IMR-90 (cell line): ENCODE measurements at regions not wholly inside any gene's neighbourhood (a gene's known extent, or its start where the extent isn't known, plus 50 kb on each side); places are given as distances from the start of the nearest gene placed in this dataset.

Source experiments
- ATAC-seq: fragments of 200-7000 bp; cut with Tn5 transposase; 2 replicates; pipeline ENCODE4 v1.9.1; 2020; ENCODE audit warnings: low read depth, mild to moderate bottlenecking, moderate library complexity
- BruUV-seq: library from RNA; stranded (reverse); fragments of 400-500 nt; replicated peaks from 2 replicates; lab custom pipeline; 2021; lab: Mats Ljungman, UMichigan
- CTCF ChIA-PET: fragments of 300-600 bp; formaldehyde crosslinking; extraction: SDS; loops from one replicate; lab custom pipeline; 2021; ENCODE audit warnings: antibody characterized with exemption; lab: Yijun Ruan, JAX
- POLR2A ChIA-PET: fragments of 300-600 bp; sonication (Branson Sonifier 250); formaldehyde crosslinking; loops from one replicate; lab custom pipeline; 2022; ENCODE audit warnings: antibody characterized with exemption; ENCODE audit not compliant: unreplicated experiment; lab: Charles Lee
- DNase-seq: peaks from one replicate; pipeline ENCODE4 v3.0.0; 2013
- H2AFZ ChIP-seq: replicated peaks from 2 replicates; pipeline ENCODE3; 2013; ENCODE audit warnings: low read length, mild to moderate bottlenecking; ENCODE audit not compliant: poor library complexity
- H2AK5ac ChIP-seq: 2 replicates; pipeline ENCODE4 v1.6.1; 2013; ENCODE audit warnings: low read depth, low read length, inconsistent platforms
- H2AK9ac ChIP-seq: replicated peaks from 2 replicates; pipeline ENCODE3; 2013; ENCODE audit warnings: mild to moderate bottlenecking, low read depth, low read length, moderate library complexity; ENCODE audit not compliant: poor library complexity
- H2BK120ac ChIP-seq: 2 replicates; pipeline ENCODE4 v1.6.1; 2013; ENCODE audit warnings: low read depth, low read length, inconsistent platforms
- H2BK15ac ChIP-seq: 3 replicates; pipeline ENCODE4 v1.6.1; 2013; ENCODE audit warnings: low read depth, low read length, inconsistent platforms
- H2BK20ac ChIP-seq: 2 replicates; pipeline ENCODE4 v1.6.1; 2013; ENCODE audit warnings: low read depth, mild to moderate bottlenecking, inconsistent platforms, low read length, moderate library complexity
- H2BK5ac ChIP-seq: 2 replicates; pipeline ENCODE4 v1.6.1; 2013; ENCODE audit warnings: mild to moderate bottlenecking, low read depth, low read length, inconsistent platforms; ENCODE audit not compliant: poor library complexity, severe bottlenecking
- H3K14ac ChIP-seq: replicated peaks from 2 replicates; pipeline ENCODE4 v1.6.1; 2013; ENCODE audit warnings: low read depth, low read length, inconsistent platforms
- H3K18ac ChIP-seq: 2 replicates; pipeline ENCODE4 v1.6.1; 2013; ENCODE audit warnings: low read depth, low read length, control low read depth
- H3K23ac ChIP-seq: 2 replicates; pipeline ENCODE4 v1.6.1; 2013; ENCODE audit warnings: low read depth, low read length, inconsistent platforms
- H3K27ac ChIP-seq: 2 replicates; pipeline ENCODE4 v1.5.1; 2013; ENCODE audit warnings: mild to moderate bottlenecking, control low read depth, low read length; ENCODE audit not compliant: insufficient read depth
- H3K27me3 ChIP-seq: 2 replicates; pipeline ENCODE4 v1.6.1; 2013; ENCODE audit warnings: low read length; ENCODE audit not compliant: control insufficient read depth, insufficient read depth
- H3K36me3 ChIP-seq: 2 replicates; pipeline ENCODE4 v1.6.1; 2013; ENCODE audit warnings: low read length, mixed read lengths; ENCODE audit not compliant: control insufficient read depth, insufficient read depth
- H3K4ac ChIP-seq: 2 replicates; pipeline ENCODE4 v1.6.1; 2013; ENCODE audit warnings: low read depth, low read length, inconsistent platforms
- H3K4me1 ChIP-seq: 2 replicates; pipeline ENCODE4 v1.6.1; 2013; ENCODE audit warnings: low read length, mixed read lengths; ENCODE audit not compliant: control insufficient read depth, insufficient read depth
- H3K4me2 ChIP-seq: 2 replicates; pipeline ENCODE4 v1.6.1; 2013; ENCODE audit warnings: low read depth, mild to moderate bottlenecking, control low read depth, low read length, moderate library complexity
- H3K4me3 ChIP-seq: 2 replicates; pipeline ENCODE4 v1.5.1; 2013; ENCODE audit warnings: low read depth, mild to moderate bottlenecking, control low read depth, low read length, moderate library complexity; ENCODE audit not compliant: insufficient read depth
- H3K56ac ChIP-seq: 2 replicates; pipeline ENCODE4 v1.6.1; 2013; ENCODE audit warnings: low read length, inconsistent platforms; ENCODE audit not compliant: insufficient read depth; ENCODE audit errors: extremely low read depth
- H3K79me1 ChIP-seq, 2 experiments: 2 replicates each; pipeline ENCODE4 v1.6.1; 2013; ENCODE audit warnings: low read length in 2 of 2, inconsistent platforms in 1 of 2, low read depth in 1 of 2
- H3K9ac ChIP-seq: 2 replicates; pipeline ENCODE4 v1.6.1; 2013; ENCODE audit warnings: low read depth, low read length, control low read depth
- H3K9me1 ChIP-seq: 2 replicates; pipeline ENCODE4 v1.6.1; 2013; ENCODE audit warnings: low read length, inconsistent platforms; ENCODE audit not compliant: insufficient read depth
- H3K9me3 ChIP-seq: 2 replicates; pipeline ENCODE4 v1.6.1; 2013; ENCODE audit warnings: low read length; ENCODE audit not compliant: control insufficient read depth, insufficient read depth
- H4K20me1 ChIP-seq: 2 replicates; pipeline ENCODE4 v1.6.1; 2013; ENCODE audit warnings: low read length, inconsistent platforms; ENCODE audit not compliant: insufficient read depth
- H4K5ac ChIP-seq: 2 replicates; pipeline ENCODE4 v1.6.1; 2013; ENCODE audit warnings: mild to moderate bottlenecking, low read depth, low read length, control low read depth
- H4K8ac ChIP-seq, 2 experiments: 2 replicates each; pipeline ENCODE4 v1.6.1; 2013; ENCODE audit warnings: low read depth in 2 of 2, low read length in 2 of 2, control low read depth in 1 of 2, inconsistent platforms in 1 of 2
- H4K91ac ChIP-seq: 2 replicates; pipeline ENCODE4 v1.6.1; 2013; ENCODE audit warnings: low read depth, low read length, inconsistent platforms; ENCODE audit not compliant: insufficient read depth
- BHLHE40 ChIP-seq: fragments of 150-350 bp; IDR thresholded peaks from 2 replicates; pipeline ENCODE4 v1.6.1; 2016; ENCODE audit warnings: mild to moderate bottlenecking, low read depth, low read length
- CEBPB ChIP-seq: IDR thresholded peaks from 2 replicates; pipeline ENCODE4 v1.6.1; 2012; ENCODE audit warnings: low read depth, low read length, improper control_type of control experiment
- MAFK ChIP-seq: IDR thresholded peaks from 2 replicates; pipeline ENCODE4 v1.6.1; 2012; ENCODE audit warnings: low read depth, low read length, improper control_type of control experiment
- RFX5 ChIP-seq: IDR thresholded peaks from 2 replicates; pipeline ENCODE4 v1.8.0; 2012; ENCODE audit warnings: low read depth, mild to moderate bottlenecking, low read length, moderate library complexity
- WGBS, 2 experiments: methylation state at CpG; one replicate each; pipeline versions ENCODE4 v1.1.5 to v1.1.7; 2013; ENCODE audit warnings: missing lambda C conversion rate in 2 of 2; ENCODE audit not compliant: insufficient read length in 1 of 2; ENCODE audit errors: extremely low coverage in 2 of 2; 5-methylcytosine and 5-hydroxymethylcytosine counted together
- dilution Hi-C: fragments of 300-500 bp; cut with HindIII; formaldehyde crosslinking; loops from one replicate; pipeline ENCODE4 v1.14.3; 2018; ENCODE audit warnings: low sequenced_read_pairs; ENCODE audit not compliant: unreplicated experiment
- in situ Hi-C: fragments of 300-500 bp; cut with MboI; formaldehyde crosslinking; loops from 3 replicates; pipeline ENCODE4 v1.14.3; 2019; ENCODE audit warnings: low sequenced_read_pairs, inconsistent platforms, mixed read lengths
- intact Hi-C: fragments of 100-400 bp; cut with micrococcal nuclease; formaldehyde crosslinking; loops from 2 replicates; pipeline ENCODE4 v1.10.0; 2022
- TF ChIP-seq, protein P1 (sequence below): fragments of 150-350 bp; IDR thresholded peaks from 2 replicates; pipeline ENCODE4 v1.6.1; 2016; ENCODE audit warnings: low read depth, mild to moderate bottlenecking, low read length, moderate library complexity, borderline replicate concordance

GRCh38 chr12:16674885-16675284 is 68.9 kb upstream of the LMO3 start:
- Histone ChIP-seq H4K91ac (no peak overlapping the region), H3K36me3 (no peaks in the 10 kb centered on the region), H3K27me3 (no peaks in the 10 kb centered on the region), H2BK15ac (no peak overlapping the region), H4K5ac (no peak overlapping the region), H3K9me3 (no peaks in the 10 kb centered on the region), H2AFZ (no peak overlapping the region), H3K27ac (no peak overlapping the region), H3K23ac (no peak overlapping the region), H2BK120ac (no peak overlapping the region), H3K4me3 (no peak overlapping the region), H3K9me1 (no peaks in the 10 kb centered on the region), H3K14ac (no peak overlapping the region), H3K56ac (no peak overlapping the region), H3K4ac (no peak overlapping the region), H2AK9ac (no peak overlapping the region), H2BK5ac (no peak overlapping the region), H3K79me1 (no peaks in the 10 kb centered on the region), H4K8ac (no peak overlapping the region), H2BK20ac (no peak overlapping the region), H3K4me2 (no peak overlapping the region), H2AK5ac (no peak overlapping the region), H3K9ac (no peak overlapping the region), H4K20me1 (no peaks in the 10 kb centered on the region), H3K4me1 (no peaks in the 10 kb centered on the region), H3K18ac (no peak overlapping the region)
- intact Hi-C loops (no loop called here), in situ Hi-C loops (no loop called here), dilution Hi-C loops (no loop called here)
- no CpG with 5 or more reads among the region's 2 CpGs for WGBS, 2 experiments
- ChIA-PET POLR2A (no interaction called here), CTCF (interaction anchor here (0.6 kb wide), 1 partner anchor 773 kb away, joined by 6 read pairs; no protein-coding TSS in a partner anchor)
- no peak for TF ChIP-seq RFX5
- TF ChIP-seq, protein P1, sequence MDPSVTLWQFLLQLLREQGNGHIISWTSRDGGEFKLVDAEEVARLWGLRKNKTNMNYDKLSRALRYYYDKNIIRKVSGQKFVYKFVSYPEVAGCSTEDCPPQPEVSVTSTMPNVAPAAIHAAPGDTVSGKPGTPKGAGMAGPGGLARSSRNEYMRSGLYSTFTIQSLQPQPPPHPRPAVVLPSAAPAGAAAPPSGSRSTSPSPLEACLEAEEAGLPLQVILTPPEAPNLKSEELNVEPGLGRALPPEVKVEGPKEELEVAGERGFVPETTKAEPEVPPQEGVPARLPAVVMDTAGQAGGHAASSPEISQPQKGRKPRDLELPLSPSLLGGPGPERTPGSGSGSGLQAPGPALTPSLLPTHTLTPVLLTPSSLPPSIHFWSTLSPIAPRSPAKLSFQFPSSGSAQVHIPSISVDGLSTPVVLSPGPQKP = no peak
- no peak for TF ChIP-seq MAFK
- no peak for TF ChIP-seq CEBPB
- TF ChIP-seq BHLHE40 = no peak
- no peak for DNase-seq
- no TSS peak for BruUV-seq
- ATAC-seq = no peak
